Transverse colon (tissue), 1 donor: ENCODE measurements at regions not wholly inside any gene's neighbourhood (a gene's known extent, or its start where the extent isn't known, plus 50 kb on each side); places are given as distances from the start of the nearest gene placed in this dataset.

Experiments used
- EP300 ChIP-seq: sonication (generic); formaldehyde crosslinking; IDR thresholded peaks from one replicate; pipeline ENCODE4 v1.6.1; 2017; ENCODE audit warnings: antibody characterized with exemption, low read depth
- POLR2A ChIP-seq: fragments of 450-650 bp; IDR thresholded peaks from one replicate; pipeline ENCODE4 v1.6.1; 2016; ENCODE audit warnings: antibody characterized with exemption, mild to moderate bottlenecking, moderate library complexity

GRCh38 chr7:84291756-84292155, 97.2 kb upstream of the SEMA3A start:
- TF ChIP-seq POLR2A (no peak), EP300 (no peak)
